GM12873 (cell line): ENCODE measurements at regions not wholly inside any gene's neighbourhood (a gene's known extent, or its start where the extent isn't known, plus 50 kb on each side); places are given as distances from the start of the nearest gene placed in this dataset.

Experiments used
- CTCF ChIP-seq: IDR thresholded peaks from 2 replicates; pipeline ENCODE4 v1.5.1; 2012; ENCODE audit warnings: low read depth, mild to moderate bottlenecking, moderate library complexity, low read length, control low read depth; ENCODE audit not compliant: insufficient read depth; ENCODE audit errors: missing control alignments

GRCh38 chr15:77688266-77688665 lies 55.6 kb upstream of the LINGO1 start:
- no peak for TF ChIP-seq CTCF

GRCh38 chr15:77685082-77685815 lies 52.5 kb upstream of the LINGO1 start:
- TF ChIP-seq CTCF, result no peak

- no peak for TF ChIP-seq CTCF
These were observed 51.8 kb upstream of the LINGO1 start for GRCh38 chr15:77684341-77685081.

- TF ChIP-seq CTCF, result no peak
These were observed 49.9 kb upstream of the LINGO1 start for GRCh38 chr15:77682564-77682963.
